ENCODE measurements at regions not wholly inside any gene's neighbourhood (a gene's known extent, or its start where the extent isn't known, plus 50 kb on each side); places are given as distances from the start of the nearest gene placed in this dataset.

GRCh38 chr10:107701943-107702342 is 537.4 kb upstream of the SORCS1 start:
- H3K4me3 ChIP-seq (replicated peaks; ENCODE audit: low read depth, low read length) = no peak overlapping the region
- DNase-seq (ENCODE audit: low read depth) = no peak
- TF ChIP-seq, protein P1, sequence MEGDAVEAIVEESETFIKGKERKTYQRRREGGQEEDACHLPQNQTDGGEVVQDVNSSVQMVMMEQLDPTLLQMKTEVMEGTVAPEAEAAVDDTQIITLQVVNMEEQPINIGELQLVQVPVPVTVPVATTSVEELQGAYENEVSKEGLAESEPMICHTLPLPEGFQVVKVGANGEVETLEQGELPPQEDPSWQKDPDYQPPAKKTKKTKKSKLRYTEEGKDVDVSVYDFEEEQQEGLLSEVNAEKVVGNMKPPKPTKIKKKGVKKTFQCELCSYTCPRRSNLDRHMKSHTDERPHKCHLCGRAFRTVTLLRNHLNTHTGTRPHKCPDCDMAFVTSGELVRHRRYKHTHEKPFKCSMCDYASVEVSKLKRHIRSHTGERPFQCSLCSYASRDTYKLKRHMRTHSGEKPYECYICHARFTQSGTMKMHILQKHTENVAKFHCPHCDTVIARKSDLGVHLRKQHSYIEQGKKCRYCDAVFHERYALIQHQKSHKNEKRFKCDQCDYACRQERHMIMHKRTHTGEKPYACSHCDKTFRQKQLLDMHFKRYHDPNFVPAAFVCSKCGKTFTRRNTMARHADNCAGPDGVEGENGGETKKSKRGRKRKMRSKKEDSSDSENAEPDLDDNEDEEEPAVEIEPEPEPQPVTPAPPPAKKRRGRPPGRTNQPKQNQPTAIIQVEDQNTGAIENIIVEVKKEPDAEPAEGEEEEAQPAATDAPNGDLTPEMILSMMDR (IDR thresholded peaks at IDR 0.05; ENCODE audit: low read length, missing control alignments) = no peak

- no peak overlapping the region for H3K4me3 ChIP-seq (replicated peaks; ENCODE audit: low read depth, low read length)
- no peak for DNase-seq (ENCODE audit: low read depth)
- TF ChIP-seq, protein P1 (IDR thresholded peaks at IDR 0.05; ENCODE audit: low read length, missing control alignments) = no peak
These were observed 527.6 kb upstream of the SORCS1 start for GRCh38 chr10:107692072-107692471.

DNA sequence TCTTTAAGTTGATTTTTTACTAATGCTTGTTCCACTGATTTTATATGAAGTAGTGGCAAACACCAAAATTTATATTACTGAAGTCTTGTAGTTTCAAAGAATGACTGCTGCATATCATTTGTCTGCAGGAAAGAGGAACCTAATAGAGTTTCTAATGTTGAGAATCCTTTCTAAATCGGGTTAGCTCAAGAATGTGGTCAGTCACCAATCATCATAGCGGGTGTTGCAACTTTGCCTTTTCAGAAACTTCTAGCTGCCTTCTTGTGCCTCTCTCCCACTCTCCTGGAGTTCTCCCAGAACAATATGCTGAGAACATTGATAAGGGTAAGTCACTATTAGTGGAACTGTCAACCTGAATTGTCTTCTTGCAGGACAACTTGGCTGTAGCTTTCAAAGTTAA is 524.8 kb upstream of the SORCS1 start:
- no peak overlapping the region for H3K4me3 ChIP-seq (replicated peaks; ENCODE audit: low read depth, low read length)
- TF ChIP-seq, protein P1 (IDR thresholded peaks at IDR 0.05; ENCODE audit: low read length, missing control alignments) = no peak
- DNase-seq (ENCODE audit: low read depth) = peak; percentile 1

- no peak for DNase-seq (ENCODE audit: low read depth)
- TF ChIP-seq, protein P1 (IDR thresholded peaks at IDR 0.05; ENCODE audit: low read length, missing control alignments) = no peak
- H3K4me3 ChIP-seq (replicated peaks; ENCODE audit: low read depth, low read length) = no peak overlapping the region
These were observed 523.2 kb upstream of the SORCS1 start for GRCh38 chr10:107687701-107688100.

DNA sequence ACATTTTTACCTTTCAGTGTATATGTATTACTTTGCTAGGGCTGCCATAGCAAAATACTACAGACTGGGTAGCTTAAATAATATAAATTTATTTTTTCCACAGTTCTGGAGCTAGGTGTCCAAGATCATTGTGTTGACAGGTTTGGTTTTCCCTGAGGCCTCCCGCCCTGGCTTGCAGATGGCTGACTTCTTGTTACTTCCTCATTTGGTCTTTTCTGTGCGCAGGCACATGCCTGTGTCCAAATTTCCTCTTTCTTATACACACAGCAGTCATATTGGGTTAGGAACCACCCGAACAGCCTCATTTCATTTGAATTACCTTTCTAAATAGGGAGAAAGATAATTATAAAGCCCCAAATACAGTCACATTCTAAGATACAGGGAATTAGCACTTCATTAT is 521.6 kb upstream of the SORCS1 start:
- no peak for DNase-seq (ENCODE audit: low read depth)
- H3K4me3 ChIP-seq (replicated peaks; ENCODE audit: low read depth, low read length) = no peak overlapping the region
- TF ChIP-seq, protein P1 (IDR thresholded peaks at IDR 0.05; ENCODE audit: low read length, missing control alignments) = no peak

GRCh38 chr10:107671960-107672359 is 507.5 kb upstream of the SORCS1 start:
- DNase-seq (ENCODE audit: low read depth) = no peak
- no peak overlapping the region for H3K4me3 ChIP-seq (replicated peaks; ENCODE audit: low read depth, low read length)
- TF ChIP-seq, protein P1 (IDR thresholded peaks at IDR 0.05; ENCODE audit: low read length, missing control alignments) = no peak

- DNase-seq (ENCODE audit: low read depth) = no peak
- TF ChIP-seq, protein P1 (IDR thresholded peaks at IDR 0.05; ENCODE audit: low read length, missing control alignments) = no peak
These were observed 501.7 kb upstream of the SORCS1 start for GRCh38 chr10:107666214-107666613.

More at GRCh38 chr10:107666214-107666613, 501.7 kb upstream of the SORCS1 start:
- no peak overlapping the region for H3K4me3 ChIP-seq (replicated peaks; ENCODE audit: low read depth, low read length)

All from fibroblast of pulmonary artery (primary cell).